IMR-90 (cell line): ENCODE measurements at regions not wholly inside any gene's neighbourhood (a gene's known extent, or its start where the extent isn't known, plus 50 kb on each side); places are given as distances from the start of the nearest gene placed in this dataset.
A peak's percentile ranks its signal among the peaks of the same experiment; 100 is the strongest.

ENCODE experiments used
- ATAC-seq: fragments of 200-7000 bp; cut with Tn5 transposase; 2 replicates; pipeline ENCODE4 v1.9.1; 2020; ENCODE audit warnings: low read depth, mild to moderate bottlenecking, moderate library complexity
- BruUV-seq: library from RNA; stranded (reverse); fragments of 400-500 nt; replicated peaks from 2 replicates; lab custom pipeline; 2021; lab: Mats Ljungman, UMichigan
- CTCF ChIA-PET: fragments of 300-600 bp; formaldehyde crosslinking; extraction: SDS; loops from one replicate; lab custom pipeline; 2021; ENCODE audit warnings: antibody characterized with exemption; lab: Yijun Ruan, JAX
- POLR2A ChIA-PET: fragments of 300-600 bp; sonication (Branson Sonifier 250); formaldehyde crosslinking; loops from one replicate; lab custom pipeline; 2022; ENCODE audit warnings: antibody characterized with exemption; ENCODE audit not compliant: unreplicated experiment; lab: Charles Lee
- DNase-seq: peaks from one replicate; pipeline ENCODE4 v3.0.0; 2013
- H2AFZ ChIP-seq: replicated peaks from 2 replicates; pipeline ENCODE3; 2013; ENCODE audit warnings: low read length, mild to moderate bottlenecking; ENCODE audit not compliant: poor library complexity
- H2AK5ac ChIP-seq: 2 replicates; pipeline ENCODE4 v1.6.1; 2013; ENCODE audit warnings: low read depth, low read length, inconsistent platforms
- H2AK9ac ChIP-seq: replicated peaks from 2 replicates; pipeline ENCODE3; 2013; ENCODE audit warnings: mild to moderate bottlenecking, low read depth, low read length, moderate library complexity; ENCODE audit not compliant: poor library complexity
- H2BK120ac ChIP-seq: 2 replicates; pipeline ENCODE4 v1.6.1; 2013; ENCODE audit warnings: low read depth, low read length, inconsistent platforms
- H2BK15ac ChIP-seq: 3 replicates; pipeline ENCODE4 v1.6.1; 2013; ENCODE audit warnings: low read depth, low read length, inconsistent platforms
- H2BK20ac ChIP-seq: 2 replicates; pipeline ENCODE4 v1.6.1; 2013; ENCODE audit warnings: low read depth, mild to moderate bottlenecking, inconsistent platforms, low read length, moderate library complexity
- H2BK5ac ChIP-seq: 2 replicates; pipeline ENCODE4 v1.6.1; 2013; ENCODE audit warnings: mild to moderate bottlenecking, low read depth, low read length, inconsistent platforms; ENCODE audit not compliant: poor library complexity, severe bottlenecking
- H3K14ac ChIP-seq: replicated peaks from 2 replicates; pipeline ENCODE4 v1.6.1; 2013; ENCODE audit warnings: low read depth, low read length, inconsistent platforms
- H3K18ac ChIP-seq: 2 replicates; pipeline ENCODE4 v1.6.1; 2013; ENCODE audit warnings: low read depth, low read length, control low read depth
- H3K23ac ChIP-seq: 2 replicates; pipeline ENCODE4 v1.6.1; 2013; ENCODE audit warnings: low read depth, low read length, inconsistent platforms
- H3K27ac ChIP-seq: 2 replicates; pipeline ENCODE4 v1.5.1; 2013; ENCODE audit warnings: mild to moderate bottlenecking, control low read depth, low read length; ENCODE audit not compliant: insufficient read depth
- H3K27me3 ChIP-seq: 2 replicates; pipeline ENCODE4 v1.6.1; 2013; ENCODE audit warnings: low read length; ENCODE audit not compliant: control insufficient read depth, insufficient read depth
- H3K36me3 ChIP-seq: 2 replicates; pipeline ENCODE4 v1.6.1; 2013; ENCODE audit warnings: low read length, mixed read lengths; ENCODE audit not compliant: control insufficient read depth, insufficient read depth
- H3K4ac ChIP-seq: 2 replicates; pipeline ENCODE4 v1.6.1; 2013; ENCODE audit warnings: low read depth, low read length, inconsistent platforms
- H3K4me1 ChIP-seq: 2 replicates; pipeline ENCODE4 v1.6.1; 2013; ENCODE audit warnings: low read length, mixed read lengths; ENCODE audit not compliant: control insufficient read depth, insufficient read depth
- H3K4me2 ChIP-seq: 2 replicates; pipeline ENCODE4 v1.6.1; 2013; ENCODE audit warnings: low read depth, mild to moderate bottlenecking, control low read depth, low read length, moderate library complexity
- H3K4me3 ChIP-seq: 2 replicates; pipeline ENCODE4 v1.5.1; 2013; ENCODE audit warnings: low read depth, mild to moderate bottlenecking, control low read depth, low read length, moderate library complexity; ENCODE audit not compliant: insufficient read depth
- H3K56ac ChIP-seq: 2 replicates; pipeline ENCODE4 v1.6.1; 2013; ENCODE audit warnings: low read length, inconsistent platforms; ENCODE audit not compliant: insufficient read depth; ENCODE audit errors: extremely low read depth
- H3K79me1 ChIP-seq, 2 experiments: 2 replicates each; pipeline ENCODE4 v1.6.1; 2013; ENCODE audit warnings: low read length in 2 of 2, inconsistent platforms in 1 of 2, low read depth in 1 of 2
- H3K9ac ChIP-seq: 2 replicates; pipeline ENCODE4 v1.6.1; 2013; ENCODE audit warnings: low read depth, low read length, control low read depth
- H3K9me1 ChIP-seq: 2 replicates; pipeline ENCODE4 v1.6.1; 2013; ENCODE audit warnings: low read length, inconsistent platforms; ENCODE audit not compliant: insufficient read depth
- H3K9me3 ChIP-seq: 2 replicates; pipeline ENCODE4 v1.6.1; 2013; ENCODE audit warnings: low read length; ENCODE audit not compliant: control insufficient read depth, insufficient read depth
- H4K20me1 ChIP-seq: 2 replicates; pipeline ENCODE4 v1.6.1; 2013; ENCODE audit warnings: low read length, inconsistent platforms; ENCODE audit not compliant: insufficient read depth
- H4K5ac ChIP-seq: 2 replicates; pipeline ENCODE4 v1.6.1; 2013; ENCODE audit warnings: mild to moderate bottlenecking, low read depth, low read length, control low read depth
- H4K8ac ChIP-seq, 2 experiments: 2 replicates each; pipeline ENCODE4 v1.6.1; 2013; ENCODE audit warnings: low read depth in 2 of 2, low read length in 2 of 2, control low read depth in 1 of 2, inconsistent platforms in 1 of 2
- H4K91ac ChIP-seq: 2 replicates; pipeline ENCODE4 v1.6.1; 2013; ENCODE audit warnings: low read depth, low read length, inconsistent platforms; ENCODE audit not compliant: insufficient read depth
- CEBPB ChIP-seq: IDR thresholded peaks from 2 replicates; pipeline ENCODE4 v1.6.1; 2012; ENCODE audit warnings: low read depth, low read length, improper control_type of control experiment
- CHD1 ChIP-seq: IDR thresholded peaks from 2 replicates; pipeline ENCODE4 v1.6.1; 2012; ENCODE audit warnings: low read depth, low read length, improper control_type of control experiment
- FOS ChIP-seq: fragments of 150-350 bp; IDR thresholded peaks from 2 replicates; pipeline ENCODE4 v1.6.1; 2016; ENCODE audit warnings: low read depth, low read length
- MAZ ChIP-seq: IDR thresholded peaks from 2 replicates; pipeline ENCODE4 v1.6.1; 2012; ENCODE audit warnings: low read depth, mild to moderate bottlenecking, low read length, improper control_type of control experiment, moderate library complexity, borderline replicate concordance
- RCOR1 ChIP-seq: IDR thresholded peaks from 2 replicates; pipeline ENCODE4 v1.6.1; 2012; ENCODE audit warnings: mild to moderate bottlenecking, low read length, improper control_type of control experiment; ENCODE audit not compliant: insufficient replicate concordance
- SMC3 ChIP-seq: fragments of 150-350 bp; IDR thresholded peaks from 2 replicates; pipeline ENCODE4 v1.6.1; 2016; ENCODE audit warnings: low read depth, mild to moderate bottlenecking, antibody characterized with exemption, low read length, moderate library complexity
- WGBS, 2 experiments: methylation state at CpG; one replicate each; pipeline versions ENCODE4 v1.1.5 to v1.1.7; 2013; ENCODE audit warnings: missing lambda C conversion rate in 2 of 2; ENCODE audit not compliant: insufficient read length in 1 of 2; ENCODE audit errors: extremely low coverage in 2 of 2; 5-methylcytosine and 5-hydroxymethylcytosine counted together
- dilution Hi-C: fragments of 300-500 bp; cut with HindIII; formaldehyde crosslinking; loops from one replicate; pipeline ENCODE4 v1.14.3; 2018; ENCODE audit warnings: low sequenced_read_pairs; ENCODE audit not compliant: unreplicated experiment
- in situ Hi-C: fragments of 300-500 bp; cut with MboI; formaldehyde crosslinking; loops from 3 replicates; pipeline ENCODE4 v1.14.3; 2019; ENCODE audit warnings: low sequenced_read_pairs, inconsistent platforms, mixed read lengths
- intact Hi-C: fragments of 100-400 bp; cut with micrococcal nuclease; formaldehyde crosslinking; loops from 2 replicates; pipeline ENCODE4 v1.10.0; 2022
- TF ChIP-seq, protein P1 (sequence below): conservative IDR thresholded peaks from 2 replicates; pipeline ENCODE4 v1.5.1; 2012; ENCODE audit warnings: mild to moderate bottlenecking, low read depth, low read length, improper control_type of control experiment
- TF ChIP-seq, protein P2 (sequence below): fragments of 150-350 bp; IDR thresholded peaks from 2 replicates; pipeline ENCODE4 v1.6.1; 2017; ENCODE audit warnings: mild to moderate bottlenecking, antibody characterized with exemption, low read length, low read depth

DNA sequence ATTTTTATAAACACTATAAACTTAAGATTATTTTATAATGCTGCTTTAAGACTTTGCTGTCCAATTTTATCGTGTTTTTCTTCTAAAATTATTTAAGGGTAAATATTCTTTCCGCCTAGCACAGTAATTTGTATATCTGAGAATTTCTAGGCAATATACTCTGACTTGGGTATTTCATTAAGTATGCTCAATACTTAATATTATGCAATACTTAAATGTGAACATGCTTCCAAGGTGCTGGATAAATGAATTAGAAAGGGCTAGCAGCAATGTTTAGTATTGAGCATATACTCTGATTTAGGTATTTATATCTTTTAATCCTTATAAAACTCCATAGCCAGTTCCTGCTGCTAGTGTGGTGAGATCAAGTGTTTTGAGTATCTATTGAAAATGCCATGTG is 60.3 kb upstream of the ANO3 start:
- Histone ChIP-seq H2AFZ (no peak overlapping the region), H4K8ac (no peak overlapping the region), H4K91ac (no peak overlapping the region), H3K4ac (no peak overlapping the region), H3K56ac (no peak overlapping the region), H2BK20ac (no peak overlapping the region), H3K4me2 (no peak overlapping the region), H3K18ac (no peak overlapping the region), H3K27me3 (no peaks in the 10 kb centered on the region), H4K5ac (no peak overlapping the region), H2BK120ac (no peak overlapping the region), H4K20me1 (no peaks in the 10 kb centered on the region), H2AK9ac (no peak overlapping the region), H3K4me1 (no peaks in the 10 kb centered on the region), H3K36me3 (no peaks in the 10 kb centered on the region), H2BK15ac (no peak overlapping the region), H3K9me3 (no peaks in the 10 kb centered on the region), H3K9ac (no peak overlapping the region), H2BK5ac (no peak overlapping the region), H3K4me3 (no peak overlapping the region), H3K9me1 (no peaks in the 10 kb centered on the region), H3K79me1 (no peaks in the 10 kb centered on the region), H3K27ac (no peak overlapping the region), H2AK5ac (no peak overlapping the region), H3K14ac (no peak overlapping the region), H3K23ac (no peak overlapping the region)
- POLR2A ChIA-PET, result no interaction called here
- intact Hi-C loops, result no loop called here
- dilution Hi-C loops, result no loop called here
- BruUV-seq, result no TSS peak
- no CpG with 5 or more reads among the region's 2 CpGs for WGBS, 2 experiments
- CTCF ChIA-PET, result no interaction called here
- in situ Hi-C loops, result no loop called here
- ATAC-seq, result no peak
- DNase-seq, result no peak
- TF ChIP-seq, protein P1, sequence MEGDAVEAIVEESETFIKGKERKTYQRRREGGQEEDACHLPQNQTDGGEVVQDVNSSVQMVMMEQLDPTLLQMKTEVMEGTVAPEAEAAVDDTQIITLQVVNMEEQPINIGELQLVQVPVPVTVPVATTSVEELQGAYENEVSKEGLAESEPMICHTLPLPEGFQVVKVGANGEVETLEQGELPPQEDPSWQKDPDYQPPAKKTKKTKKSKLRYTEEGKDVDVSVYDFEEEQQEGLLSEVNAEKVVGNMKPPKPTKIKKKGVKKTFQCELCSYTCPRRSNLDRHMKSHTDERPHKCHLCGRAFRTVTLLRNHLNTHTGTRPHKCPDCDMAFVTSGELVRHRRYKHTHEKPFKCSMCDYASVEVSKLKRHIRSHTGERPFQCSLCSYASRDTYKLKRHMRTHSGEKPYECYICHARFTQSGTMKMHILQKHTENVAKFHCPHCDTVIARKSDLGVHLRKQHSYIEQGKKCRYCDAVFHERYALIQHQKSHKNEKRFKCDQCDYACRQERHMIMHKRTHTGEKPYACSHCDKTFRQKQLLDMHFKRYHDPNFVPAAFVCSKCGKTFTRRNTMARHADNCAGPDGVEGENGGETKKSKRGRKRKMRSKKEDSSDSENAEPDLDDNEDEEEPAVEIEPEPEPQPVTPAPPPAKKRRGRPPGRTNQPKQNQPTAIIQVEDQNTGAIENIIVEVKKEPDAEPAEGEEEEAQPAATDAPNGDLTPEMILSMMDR, result no peak
- no peak for TF ChIP-seq FOS
- TF ChIP-seq CEBPB, result peak; percentile 53
- TF ChIP-seq, protein P2, sequence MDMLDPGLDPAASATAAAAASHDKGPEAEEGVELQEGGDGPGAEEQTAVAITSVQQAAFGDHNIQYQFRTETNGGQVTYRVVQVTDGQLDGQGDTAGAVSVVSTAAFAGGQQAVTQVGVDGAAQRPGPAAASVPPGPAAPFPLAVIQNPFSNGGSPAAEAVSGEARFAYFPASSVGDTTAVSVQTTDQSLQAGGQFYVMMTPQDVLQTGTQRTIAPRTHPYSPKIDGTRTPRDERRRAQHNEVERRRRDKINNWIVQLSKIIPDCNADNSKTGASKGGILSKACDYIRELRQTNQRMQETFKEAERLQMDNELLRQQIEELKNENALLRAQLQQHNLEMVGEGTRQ, result no peak
- no peak for TF ChIP-seq MAZ
- TF ChIP-seq SMC3, result no peak
- no peak for TF ChIP-seq CHD1
- TF ChIP-seq RCOR1, result no peak
